ENCODE measurements at regions not wholly inside any gene's neighbourhood (a gene's known extent, or its start where the extent isn't known, plus 50 kb on each side); places are given as distances from the start of the nearest gene placed in this dataset.
"Not testable (repeated sequence)": the region's sequence is repeated elsewhere in the genome, so short reads cannot be mapped to it uniquely, and the experiment has no call there.

DNA sequence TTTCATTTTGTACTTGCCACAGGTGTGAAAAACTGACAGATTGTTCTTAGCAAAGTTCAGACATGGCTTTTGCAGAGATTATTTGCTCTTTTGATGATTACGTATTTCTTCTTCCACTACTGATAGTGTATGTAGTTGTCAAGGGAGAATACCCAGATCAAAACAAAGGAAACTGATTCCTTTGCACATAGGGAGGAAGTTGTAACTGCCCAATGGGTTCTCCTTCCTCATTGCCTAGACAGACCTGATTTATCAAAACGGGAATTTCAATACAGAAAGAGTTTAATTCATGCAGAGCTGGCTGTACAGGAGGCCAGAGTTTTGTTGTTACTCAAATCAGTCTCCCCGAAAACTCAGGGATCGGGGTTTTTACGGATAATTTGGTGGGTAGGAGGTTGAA, 214.7 kb downstream of the BCAS1 start:
- no peak for FAIRE-seq

DNA sequence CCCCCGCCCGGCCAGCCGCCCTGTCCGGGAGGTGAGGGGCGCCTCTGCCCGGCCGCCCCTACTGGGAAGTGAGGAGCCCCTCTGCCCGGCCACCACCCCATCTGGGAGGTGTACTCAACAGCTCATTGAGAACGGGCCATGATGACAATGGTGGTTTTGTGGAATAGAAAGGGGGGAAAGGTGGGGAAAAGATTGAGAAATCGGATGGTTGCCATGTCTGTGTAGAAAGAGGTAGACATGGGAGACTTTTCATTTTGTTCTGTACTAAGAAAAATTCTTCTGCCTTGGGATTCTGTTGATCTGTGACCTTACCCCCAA, 215.8 kb downstream of the BCAS1 start:
- FAIRE-seq = not testable (repeated sequence)

DNA sequence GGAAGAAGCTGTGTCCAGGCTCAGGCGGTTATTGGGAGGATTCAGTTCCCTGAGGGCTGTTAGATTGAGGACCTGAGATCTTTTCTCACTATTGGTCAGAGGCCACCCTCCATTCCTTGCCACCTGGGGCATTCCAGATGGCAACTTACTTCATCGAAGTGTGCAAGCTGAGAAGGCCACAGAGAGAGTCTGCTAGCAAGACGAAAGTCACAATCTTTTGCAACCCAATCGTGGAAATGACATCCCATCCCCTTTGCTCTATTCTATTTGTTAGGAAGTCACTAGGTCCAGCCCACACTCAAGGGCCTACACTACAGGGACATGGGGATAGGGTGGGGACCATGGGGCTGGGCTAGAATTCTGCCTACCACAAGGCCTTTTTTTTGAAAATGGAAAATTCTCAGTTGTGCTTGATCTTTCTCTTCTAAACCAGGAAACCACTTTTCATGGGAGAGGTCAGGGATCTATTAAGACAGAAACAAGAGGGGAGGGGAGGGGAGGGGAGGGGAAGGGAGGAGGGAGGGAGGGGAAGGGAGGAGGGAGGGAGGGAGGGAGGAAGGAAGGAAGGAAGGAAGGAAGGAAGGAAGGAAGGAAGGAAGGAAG, 217.2 kb downstream of the BCAS1 start:
- no peak for FAIRE-seq

DNA sequence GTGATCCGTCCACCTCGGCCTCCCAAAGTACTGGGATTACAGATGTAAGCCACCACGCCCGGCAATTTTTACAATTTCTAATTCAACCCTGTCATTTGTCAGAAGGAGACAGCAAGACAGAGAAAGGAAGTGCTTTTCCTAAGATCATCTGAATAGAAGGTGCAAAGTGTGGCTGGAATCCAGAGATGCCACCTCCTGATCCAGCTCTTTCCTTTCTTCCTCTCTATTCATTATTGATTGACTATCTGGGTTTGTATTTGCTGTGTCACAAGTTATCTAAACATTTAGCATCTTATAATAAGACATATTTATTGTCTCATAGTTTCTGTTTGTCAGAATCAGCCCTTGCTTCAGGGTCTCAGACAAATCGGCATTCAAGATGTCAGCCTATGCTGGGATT, 217.7 kb downstream of the BCAS1 start:
- FAIRE-seq = no peak

- FAIRE-seq = no peak
These were observed 218.4 kb downstream of the BCAS1 start for GRCh38 chr20:53852014-53852413.

GRCh38 chr20:53850319-53850718, 220.1 kb downstream of the BCAS1 start:
- FAIRE-seq = no peak

- no peak for FAIRE-seq
These were observed 220.8 kb downstream of the BCAS1 start for GRCh38 chr20:53849471-53850059.

GRCh38 chr20:53848304-53848703, 222.1 kb downstream of the BCAS1 start:
- FAIRE-seq = no peak

DNA sequence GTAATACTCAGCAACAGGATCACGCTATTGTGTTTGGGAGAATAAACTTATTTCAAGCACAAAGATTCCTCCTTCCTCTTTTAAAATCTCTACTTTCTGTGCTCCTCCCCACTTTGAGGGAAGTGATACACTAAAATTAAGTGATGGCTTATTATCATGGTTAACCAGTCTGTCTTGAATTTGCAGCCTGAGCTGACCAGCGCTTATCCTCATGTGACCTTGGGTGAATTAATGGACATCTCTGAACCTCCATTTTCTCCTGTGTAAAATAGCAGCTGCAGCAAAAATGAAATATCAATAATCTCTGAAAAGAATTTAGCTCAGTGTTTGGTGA, 222.6 kb downstream of the BCAS1 start:
- FAIRE-seq = no peak

DNA sequence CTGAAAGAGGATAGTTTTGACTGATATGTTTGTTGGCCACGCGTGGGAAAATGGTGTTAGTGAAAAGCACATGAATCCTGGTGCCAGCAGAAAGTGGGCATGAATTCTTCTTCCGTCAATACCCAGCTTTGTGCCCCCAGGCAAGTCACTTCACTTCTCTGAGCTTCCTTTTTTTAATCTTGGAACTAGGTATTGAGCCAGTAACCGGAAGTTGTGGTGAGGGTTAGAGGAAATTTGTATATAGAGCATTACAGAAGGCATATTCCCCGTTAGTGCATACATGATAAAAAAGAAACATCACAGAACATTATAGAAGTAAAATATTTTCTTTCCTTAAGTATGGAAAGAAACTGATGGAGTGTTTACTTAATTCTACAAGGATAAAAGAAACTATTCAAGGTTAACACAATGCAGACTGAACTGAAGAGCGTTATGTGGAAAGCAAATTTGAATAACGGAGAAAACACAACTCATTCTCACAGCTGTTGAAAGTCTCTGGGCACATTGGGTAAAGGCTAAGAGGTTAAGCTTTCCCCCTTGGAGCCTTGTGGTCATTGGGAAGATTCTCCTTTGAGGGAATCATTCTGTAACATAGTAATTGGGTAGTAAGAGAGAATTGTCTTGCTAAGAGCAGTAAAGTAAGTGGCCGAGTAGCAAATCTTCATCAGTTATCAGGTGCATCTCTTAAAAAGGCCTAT, 223.1 kb downstream of the BCAS1 start:
- FAIRE-seq = no peak

DNA sequence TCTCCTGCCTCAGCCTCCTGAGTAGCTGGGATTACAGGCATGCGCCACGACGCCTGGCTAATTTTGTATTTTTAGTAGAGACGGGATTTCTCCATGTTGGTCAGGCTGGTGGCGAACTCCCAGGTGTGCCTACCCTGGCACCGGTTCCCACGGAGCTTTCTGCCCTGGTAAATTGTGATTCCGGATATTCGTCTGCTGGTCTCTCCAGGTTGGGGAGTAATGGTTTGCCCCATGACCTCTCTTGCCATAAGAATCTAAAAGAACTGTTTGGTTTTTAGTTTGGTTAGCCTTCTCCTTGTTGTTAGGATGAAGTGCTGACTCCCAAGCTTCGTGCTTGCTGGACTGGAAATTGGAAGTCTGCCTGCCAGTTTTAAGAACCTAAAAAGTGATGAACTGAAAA, 223.8 kb downstream of the BCAS1 start:
- no peak for FAIRE-seq

DNA sequence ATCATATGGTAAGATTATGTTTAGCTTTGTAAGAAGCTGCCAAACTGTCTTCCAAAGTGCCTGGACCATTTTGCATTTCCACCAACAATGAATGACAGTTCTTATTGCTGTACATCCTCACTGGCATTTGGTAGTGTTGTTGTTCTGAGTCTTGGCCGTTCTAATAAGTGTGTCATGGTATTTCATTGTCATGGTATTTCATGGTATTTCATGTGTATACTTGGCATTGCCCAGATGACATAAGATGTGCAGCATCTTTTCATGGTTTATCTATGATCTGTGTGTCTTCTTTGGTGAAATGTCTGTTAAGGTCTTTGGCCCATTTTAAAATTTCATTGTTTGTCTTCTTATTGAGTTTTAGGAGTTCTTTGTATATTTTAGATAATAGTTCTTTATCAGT, 224.4 kb downstream of the BCAS1 start:
- FAIRE-seq = no peak

DNA sequence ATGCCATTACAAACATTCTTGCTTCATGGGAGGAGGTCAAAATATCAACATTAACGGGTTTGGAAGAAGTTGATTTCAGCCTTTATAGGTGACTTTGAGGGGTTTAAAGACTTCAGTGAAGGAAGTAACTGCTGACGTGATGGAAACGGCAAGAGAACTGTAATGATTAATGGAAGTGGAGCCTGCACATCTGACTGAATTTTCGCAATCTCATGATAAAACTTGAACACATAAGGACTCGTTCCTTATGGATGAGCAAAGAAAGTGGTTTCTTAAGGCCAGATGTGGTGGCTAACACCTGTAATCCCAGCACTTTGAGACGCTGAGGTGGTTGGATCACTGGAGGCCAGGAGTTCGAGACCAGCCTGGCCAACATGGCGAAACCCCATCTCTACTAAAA, 226.1 kb downstream of the BCAS1 start:
- no peak for FAIRE-seq

- FAIRE-seq = no peak
These were observed 226.7 kb downstream of the BCAS1 start for GRCh38 chr20:53843645-53844044.

- no peak for FAIRE-seq
These were observed 227.9 kb downstream of the BCAS1 start for GRCh38 chr20:53842301-53843099.

GRCh38 chr20:53841741-53842140, 228.7 kb downstream of the BCAS1 start:
- no peak for FAIRE-seq

GRCh38 chr20:53840532-53840931, 229.9 kb downstream of the BCAS1 start:
- no peak for FAIRE-seq

DNA sequence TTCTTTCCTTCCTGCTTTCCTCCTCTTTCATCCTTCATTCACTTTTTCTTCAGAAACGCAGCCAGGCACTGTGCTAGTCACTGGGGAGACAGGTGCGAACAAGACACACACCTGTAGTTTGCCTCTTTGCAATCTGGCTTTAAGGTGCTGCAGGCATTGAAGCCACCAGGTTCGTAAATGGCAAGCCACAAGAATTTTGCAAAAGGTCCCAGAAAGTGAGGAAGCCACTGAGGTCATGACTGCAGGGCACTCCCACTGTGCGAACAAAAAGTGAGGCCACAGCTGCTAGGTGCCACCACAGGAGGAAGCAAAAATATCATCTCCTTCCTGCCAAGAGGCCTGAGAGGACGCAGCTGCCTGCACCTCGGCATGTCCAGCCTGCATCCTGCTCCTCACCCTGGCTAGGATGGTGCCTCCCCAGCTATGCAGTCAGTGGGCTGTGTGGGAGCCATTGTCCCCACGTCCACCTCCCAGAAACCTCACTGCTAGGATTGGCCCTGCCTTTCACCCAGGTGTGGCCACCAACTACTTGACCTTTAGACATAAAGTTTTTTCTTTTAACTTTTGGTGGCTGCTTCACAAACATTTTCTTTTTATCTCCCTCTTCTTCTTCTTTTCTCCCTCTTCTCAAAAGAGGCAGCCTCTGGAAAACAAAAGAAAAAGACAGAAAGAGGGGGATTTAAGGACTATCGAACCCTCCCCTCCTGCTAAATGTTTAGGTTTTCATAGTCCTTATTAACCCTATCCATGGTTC, 230.8 kb downstream of the BCAS1 start:
- no peak for FAIRE-seq

DNA sequence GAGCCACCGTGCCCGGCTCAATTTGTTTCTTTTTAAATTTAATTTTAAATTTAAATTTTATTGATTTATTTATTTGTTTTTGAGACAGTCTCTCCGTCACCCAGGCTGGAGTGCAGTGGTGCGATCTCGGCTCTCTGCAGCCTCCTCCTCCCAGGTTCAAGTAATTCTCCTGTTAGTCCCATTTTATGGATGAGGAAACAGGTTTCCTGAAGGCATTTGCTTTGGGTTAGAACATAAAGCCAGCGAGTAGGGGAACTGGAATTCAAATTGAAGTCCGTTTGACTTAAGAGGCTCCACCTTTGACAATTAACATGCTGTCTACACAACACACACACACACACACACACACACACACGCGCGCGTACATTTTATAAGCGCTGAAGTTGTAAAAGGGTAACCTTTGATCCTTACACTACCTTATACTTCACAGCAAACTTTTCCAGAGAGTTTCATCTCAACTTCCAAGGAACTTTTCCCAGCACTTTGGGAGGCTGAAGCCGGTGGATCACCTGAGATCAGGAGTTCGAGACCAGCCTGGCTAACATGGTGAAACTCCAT, 232.0 kb downstream of the BCAS1 start:
- no peak for FAIRE-seq

GRCh38 chr20:53837126-53837826, 233.1 kb downstream of the BCAS1 start:
- no peak for FAIRE-seq

- no peak for FAIRE-seq
These were observed 235.6 kb downstream of the BCAS1 start for GRCh38 chr20:53834749-53835148.

GRCh38 chr20:53834062-53834442, 236.3 kb downstream of the BCAS1 start:
- FAIRE-seq = no peak

Data from G401.6 (cell line).